Fibroblast of pulmonary artery (primary cell): ENCODE measurements at regions not wholly inside any gene's neighbourhood (a gene's known extent, or its start where the extent isn't known, plus 50 kb on each side); places are given as distances from the start of the nearest gene placed in this dataset.

Source experiments
- DNase-seq: peaks from one replicate; pipeline ENCODE4 v3.0.0-alpha.2; 2010; ENCODE audit warnings: low read depth
- H3K4me3 ChIP-seq: replicated peaks from 2 replicates; pipeline ENCODE4 v1.5.1; 2011; ENCODE audit warnings: low read depth, mild to moderate bottlenecking, control low read depth, low read length, moderate library complexity
- CTCF ChIP-seq: IDR thresholded peaks from 2 replicates; pipeline ENCODE4 v1.5.1; 2011; ENCODE audit warnings: mild to moderate bottlenecking, control low read depth, low read length, inconsistent platforms; ENCODE audit errors: missing control alignments

DNA sequence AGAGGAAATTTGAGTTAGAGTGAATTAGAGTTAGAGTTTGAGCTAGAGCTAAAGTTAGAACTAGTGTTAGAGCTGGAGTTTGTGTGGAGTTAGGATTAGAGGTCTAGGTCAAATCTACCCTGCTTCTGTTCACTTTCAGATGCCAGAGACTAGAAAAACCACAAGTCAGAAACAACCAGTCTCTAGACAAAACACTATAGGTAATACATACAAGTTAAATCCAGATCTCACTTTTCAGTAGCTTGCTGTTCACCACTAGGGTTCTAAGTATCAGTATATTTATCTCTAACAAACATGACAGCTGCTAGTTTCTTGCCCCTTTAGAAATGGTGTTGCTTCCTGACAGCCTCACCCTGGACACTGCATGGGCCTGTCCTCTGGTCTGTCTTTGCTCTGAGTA lies 300.7 kb downstream of the ARAP2 start:
- no peak for TF ChIP-seq CTCF
- DNase-seq = no peak
- H3K4me3 ChIP-seq = no peak overlapping the region

GRCh38 chr4:35948171-35948570 lies 296.1 kb downstream of the ARAP2 start:
- TF ChIP-seq CTCF = no peak
- DNase-seq = no peak
- no peak overlapping the region for H3K4me3 ChIP-seq

DNA sequence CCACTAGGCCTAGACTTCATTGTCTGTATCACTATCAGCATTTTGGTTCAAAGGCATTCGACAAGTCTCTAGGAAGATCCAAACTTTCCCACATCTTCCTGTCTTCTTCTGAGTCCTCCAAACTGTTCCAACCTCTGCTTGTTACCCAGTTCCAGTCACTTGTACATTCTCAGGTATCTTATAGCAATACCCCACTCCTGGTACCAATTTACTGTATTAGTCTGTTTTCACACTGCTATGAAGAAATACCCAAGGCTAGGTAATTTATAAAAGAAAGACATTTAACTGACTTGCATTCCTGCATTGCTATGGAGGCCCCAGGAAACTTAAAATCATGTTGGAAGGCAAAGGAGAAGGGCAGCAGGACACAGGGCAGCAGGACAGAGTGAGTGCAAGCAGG lies 293.9 kb downstream of the ARAP2 start:
- TF ChIP-seq CTCF = no peak
- no peak for DNase-seq
- H3K4me3 ChIP-seq = no peak overlapping the region

- no peak for TF ChIP-seq CTCF
- H3K4me3 ChIP-seq = no peak overlapping the region
- no peak for DNase-seq
These were observed 291.6 kb downstream of the ARAP2 start for GRCh38 chr4:35952751-35953150.

GRCh38 chr4:35963383-35963782 lies 280.9 kb downstream of the ARAP2 start:
- H3K4me3 ChIP-seq = no peak overlapping the region
- DNase-seq = peak; percentile 32
- TF ChIP-seq CTCF = no peak

DNA sequence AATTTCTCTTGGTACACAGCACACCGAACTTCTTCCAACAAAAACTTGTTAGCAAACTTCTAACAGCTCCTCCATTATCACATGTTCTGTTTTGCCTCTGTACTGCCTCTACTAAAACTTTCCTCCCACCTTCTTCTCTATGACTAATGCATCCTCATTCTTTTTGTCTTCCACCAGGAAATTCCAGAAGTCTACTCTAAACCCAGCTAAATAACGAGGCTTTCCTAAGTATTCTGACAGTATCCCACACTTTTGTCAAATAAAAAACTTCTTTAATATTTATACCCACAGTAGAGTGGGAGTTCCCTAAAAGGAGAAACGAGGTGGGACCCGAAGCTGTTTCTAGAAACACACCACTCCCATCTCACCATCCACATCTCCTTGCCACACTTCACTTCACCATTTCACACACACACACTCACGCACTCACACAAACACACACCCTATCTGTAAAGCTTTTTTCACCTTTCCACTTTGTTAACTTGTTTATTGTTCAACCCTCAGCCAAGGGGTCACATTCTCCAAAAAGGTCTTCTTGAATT lies 280.3 kb downstream of the ARAP2 start:
- no peak for TF ChIP-seq CTCF
- DNase-seq = peak; percentile 31
- no peak overlapping the region for H3K4me3 ChIP-seq

GRCh38 chr4:35965300-35965699 lies 279.0 kb downstream of the ARAP2 start:
- no peak for TF ChIP-seq CTCF
- no peak overlapping the region for H3K4me3 ChIP-seq
- no peak for DNase-seq
